Astrocyte of the hippocampus (primary cell): ENCODE measurements at regions not wholly inside any gene's neighbourhood (a gene's known extent, or its start where the extent isn't known, plus 50 kb on each side); places are given as distances from the start of the nearest gene placed in this dataset.

ENCODE experiments used
- DNase-seq: peaks from one replicate; pipeline ENCODE4 v3.0.0; 2011; ENCODE audit warnings: low read depth, low spot score

DNA sequence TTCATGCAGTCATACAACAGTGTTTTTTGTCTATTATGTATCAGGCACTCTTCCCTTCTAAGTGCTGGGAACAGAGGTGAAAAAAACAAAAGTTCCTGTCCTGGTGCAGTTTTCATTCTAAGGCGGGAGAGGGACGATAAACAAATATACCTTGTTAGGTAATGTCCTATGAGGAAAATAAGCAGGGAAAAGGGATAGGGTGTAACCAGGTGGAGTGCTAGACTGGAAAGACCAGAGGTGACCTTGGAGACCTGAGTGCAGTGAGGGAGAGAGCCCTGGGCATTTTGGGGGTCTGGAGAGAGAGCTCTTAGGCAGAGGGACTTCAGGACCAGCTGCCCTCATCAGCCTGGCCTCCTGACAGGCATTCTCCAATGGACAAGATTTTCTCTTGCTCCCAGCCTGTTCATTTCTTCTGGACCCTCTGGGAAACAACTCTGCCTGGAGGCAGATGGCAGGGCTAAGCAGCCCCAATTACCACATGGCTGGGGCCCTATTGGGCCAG, 97.2 kb upstream of the TJP1 start:
- DNase-seq, result no peak

DNA sequence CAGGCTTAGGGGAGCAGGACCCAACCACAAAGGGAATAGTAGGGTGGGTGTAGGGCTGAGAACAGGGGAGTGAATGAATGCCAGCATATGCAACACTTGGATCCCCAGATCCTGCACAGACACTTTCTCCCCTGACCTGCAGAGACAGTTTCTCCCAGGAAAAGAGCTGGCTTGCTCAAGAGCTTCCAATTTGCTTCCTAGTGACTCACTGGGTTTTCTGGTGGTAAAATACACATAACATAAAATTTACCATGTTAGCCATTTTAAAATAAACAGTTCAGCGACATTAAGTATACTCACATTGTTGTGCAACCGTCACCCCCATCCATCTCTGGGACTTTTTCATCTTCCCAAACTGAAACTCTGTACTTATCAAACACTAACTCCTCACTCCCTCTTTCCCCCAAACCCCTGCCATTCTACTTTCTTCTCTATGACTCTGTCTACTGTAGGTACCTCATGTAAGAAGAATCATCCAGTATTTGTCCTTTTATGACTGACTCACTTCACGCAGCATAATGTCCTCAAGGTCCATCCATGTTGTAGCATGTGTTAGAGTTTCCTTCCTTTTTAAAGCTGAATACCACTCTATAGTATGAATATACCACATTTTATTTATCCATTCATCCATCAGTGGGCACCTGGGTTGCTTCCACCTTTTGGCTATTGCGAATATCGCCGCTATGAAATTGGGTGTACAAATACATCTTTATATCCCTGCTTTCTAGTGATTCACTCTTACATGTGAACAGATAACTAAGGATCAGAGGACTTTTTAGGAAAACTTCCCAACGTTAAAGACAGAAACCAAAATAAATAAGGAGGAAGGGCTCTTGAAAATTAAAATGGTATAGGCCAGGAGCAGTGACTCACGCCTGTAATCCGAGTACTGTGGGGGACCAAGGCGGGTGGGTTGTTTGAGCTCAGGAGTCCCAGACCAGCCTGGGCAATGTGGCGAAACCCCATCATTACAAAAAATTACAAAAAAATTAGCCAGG, 95.6 kb upstream of the TJP1 start:
- DNase-seq, result no peak

- DNase-seq, result no peak
These were observed 92.3 kb upstream of the TJP1 start for GRCh38 chr15:29914511-29914926.

GRCh38 chr15:29913528-29914135, 91.4 kb upstream of the TJP1 start:
- peak; percentile 44 for DNase-seq

- DNase-seq, result no peak
These were observed 89.4 kb upstream of the TJP1 start for GRCh38 chr15:29911705-29912104.

GRCh38 chr15:29910068-29910467, 87.8 kb upstream of the TJP1 start:
- no peak for DNase-seq

DNA sequence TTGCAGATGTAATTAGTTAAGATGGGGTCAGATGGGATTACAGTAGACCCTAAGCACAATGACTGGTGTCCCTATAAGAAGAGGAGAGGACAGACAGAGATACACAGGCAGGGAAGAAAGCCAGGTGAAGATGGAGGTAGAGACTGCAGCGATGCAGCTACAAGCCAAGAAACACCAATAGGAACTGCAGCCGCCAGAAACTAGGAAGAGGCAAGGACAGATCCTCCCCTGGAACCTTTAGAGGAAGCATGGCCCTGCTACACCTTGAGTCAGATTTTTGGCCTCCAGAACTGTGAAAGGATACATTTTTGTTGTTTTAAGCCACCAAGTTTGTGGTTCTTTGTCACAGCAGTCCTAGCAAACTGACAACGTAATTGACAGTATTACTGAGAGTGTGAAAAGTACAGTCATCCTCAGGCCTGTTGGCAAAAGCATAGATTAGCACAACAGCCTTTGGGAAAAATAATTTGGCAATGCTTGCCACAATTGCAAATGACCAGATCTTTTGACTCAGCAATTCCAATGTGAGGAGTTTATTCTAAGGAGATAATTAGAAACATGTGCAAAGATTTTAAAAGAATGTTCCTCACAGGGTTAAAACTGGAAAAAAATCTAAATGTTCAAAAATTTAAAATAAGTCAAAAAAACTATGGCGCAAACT, 82.6 kb upstream of the TJP1 start:
- peak; percentile 31 for DNase-seq

DNA sequence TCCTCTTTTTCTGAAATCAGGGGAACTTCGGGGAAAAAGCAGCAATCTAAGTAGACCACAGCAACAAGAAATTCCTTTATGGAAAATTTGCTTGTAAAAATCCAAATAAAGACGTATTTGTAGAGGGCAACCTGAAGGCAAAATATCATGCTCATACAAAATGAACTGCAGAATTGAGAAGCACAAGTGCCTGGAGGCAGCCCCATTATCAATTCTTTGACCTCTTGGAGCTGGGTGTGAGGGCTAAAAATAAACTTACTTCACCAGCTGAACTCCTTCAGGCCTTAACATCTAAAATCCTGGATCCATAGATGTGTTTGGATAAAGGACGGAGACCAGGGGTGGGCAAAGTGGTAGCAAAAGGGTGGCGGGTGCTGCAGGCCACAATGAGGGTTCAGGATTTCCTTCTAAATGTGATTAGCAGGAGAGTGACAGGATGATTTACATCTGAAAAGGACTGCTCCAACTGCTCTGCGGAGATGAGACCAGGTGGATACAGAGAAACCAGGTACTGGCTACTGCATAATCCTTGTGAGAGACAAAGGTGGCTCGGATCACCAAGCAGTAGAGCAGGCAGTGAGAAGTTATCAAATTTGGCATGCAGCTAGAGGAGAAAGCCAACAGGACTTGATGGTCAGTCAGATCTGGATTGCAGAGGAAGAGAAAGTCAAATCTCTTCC, 81.7 kb upstream of the TJP1 start:
- DNase-seq, result no peak

DNA sequence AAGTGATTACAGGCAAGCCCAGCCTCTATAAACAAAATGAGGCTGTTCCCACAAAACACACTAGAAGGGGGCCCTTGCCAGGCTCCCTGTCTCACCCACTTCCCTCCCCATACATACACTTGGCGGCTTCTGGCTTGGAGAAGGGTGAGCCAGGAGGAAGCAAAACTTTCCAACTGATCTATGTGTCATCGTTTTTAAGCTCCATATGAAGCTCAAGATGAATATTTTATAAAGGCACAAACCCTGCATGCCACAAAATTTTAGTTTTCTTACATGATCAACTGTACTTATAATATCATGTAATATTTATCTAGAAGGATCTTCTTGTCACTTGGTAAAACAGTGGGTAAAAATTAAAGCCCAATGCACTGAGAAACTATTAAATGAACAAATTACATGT, 80.8 kb upstream of the TJP1 start:
- no peak for DNase-seq

DNA sequence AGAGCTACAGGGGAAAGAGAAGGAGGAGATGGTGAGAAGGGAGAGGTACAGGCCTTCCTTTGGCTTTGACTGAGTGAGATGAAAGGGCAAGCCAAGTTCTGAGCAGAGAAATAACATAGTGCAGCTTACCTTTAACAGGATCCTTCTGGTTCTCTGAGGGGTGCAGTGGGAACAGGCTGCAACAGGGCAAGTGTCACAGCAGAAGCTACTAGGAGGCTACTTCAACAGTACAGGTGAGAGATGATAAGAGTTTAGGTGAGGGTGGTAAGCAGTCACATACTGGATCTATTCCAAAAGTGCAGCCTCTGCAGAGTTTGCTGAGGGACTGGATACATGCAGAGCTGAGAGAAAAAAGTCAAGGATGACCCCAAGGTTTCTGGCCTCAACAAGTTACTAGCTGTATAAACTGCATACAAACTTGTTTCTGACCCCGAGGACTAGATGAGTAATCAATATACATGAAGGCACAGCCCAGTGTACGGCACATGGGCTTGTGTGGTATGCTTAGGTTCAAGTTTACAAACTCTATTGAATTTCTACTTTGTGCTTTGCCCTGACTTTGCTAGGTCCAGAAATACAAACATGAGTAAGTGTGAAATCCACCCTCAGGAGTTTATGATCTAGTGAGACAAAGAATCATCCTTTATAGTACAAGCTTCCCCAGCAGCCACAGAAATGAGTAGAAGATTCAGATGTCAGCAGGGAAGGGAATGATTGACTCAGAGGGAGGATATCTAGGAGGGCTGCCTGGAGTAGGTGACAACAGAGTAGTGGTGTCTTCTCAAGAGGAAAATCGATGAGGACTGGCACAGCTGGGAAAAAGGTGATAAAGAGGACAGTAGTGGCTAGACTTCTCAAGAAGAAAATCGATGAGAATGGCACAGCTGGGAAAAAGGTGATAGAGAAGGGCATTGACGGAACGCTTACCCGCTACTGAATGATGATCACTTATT, 78.2 kb upstream of the TJP1 start:
- no peak for DNase-seq

GRCh38 chr15:29896062-29896461, 73.8 kb upstream of the TJP1 start:
- no peak for DNase-seq

DNA sequence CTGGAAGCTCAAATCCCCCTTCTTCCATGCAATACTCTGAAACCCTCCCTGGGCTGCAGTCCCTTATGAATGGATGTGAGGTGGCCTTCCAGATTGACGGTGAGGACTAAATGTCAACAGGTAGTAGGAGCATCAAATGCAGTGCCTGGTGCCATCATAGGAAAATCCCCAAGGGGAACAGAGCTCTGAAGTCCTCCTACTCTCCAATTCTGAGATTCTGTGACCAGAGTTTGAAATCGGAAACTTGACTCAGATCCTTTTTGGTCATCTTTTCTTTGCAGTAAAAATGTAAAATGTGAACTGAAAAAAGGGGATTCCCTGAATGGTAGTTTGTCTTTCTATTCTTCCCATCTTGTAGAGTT, 68.8 kb upstream of the TJP1 start:
- no peak for DNase-seq

DNA sequence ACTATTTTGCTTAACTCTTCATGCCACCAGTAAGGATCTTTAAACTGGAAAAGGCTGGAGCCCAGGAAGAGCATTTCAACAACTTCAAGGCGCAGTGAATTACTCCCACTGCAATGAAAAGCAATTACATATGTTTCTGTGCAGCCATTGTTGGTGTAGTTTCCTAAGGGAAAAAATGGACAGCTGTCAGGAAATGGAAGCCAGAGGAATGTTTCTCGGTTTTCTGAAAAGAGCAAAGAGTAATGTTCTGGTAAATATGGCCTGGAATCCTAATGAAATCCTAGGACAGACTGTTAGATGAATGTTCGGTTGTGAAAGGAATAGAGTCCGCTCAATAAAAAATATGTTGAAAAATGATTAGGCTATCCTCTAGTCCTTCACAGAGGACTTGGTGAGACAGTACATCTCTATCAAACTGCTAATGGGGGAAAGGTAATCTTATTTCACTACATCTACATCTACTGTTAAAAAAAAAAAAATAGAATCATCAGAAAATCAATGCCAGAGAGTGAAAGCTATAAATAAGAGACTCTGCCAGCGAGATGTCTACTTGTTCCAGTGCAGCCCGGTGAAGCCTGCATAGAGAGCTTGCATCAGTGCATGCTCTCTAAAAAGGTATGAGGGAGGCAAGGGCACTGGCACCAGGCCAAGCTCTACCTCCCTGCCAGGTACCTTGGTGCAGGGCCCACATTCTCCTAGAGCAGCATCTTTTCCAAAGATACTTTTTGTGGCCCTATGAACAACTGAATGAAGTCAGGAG, 68.2 kb upstream of the TJP1 start:
- DNase-seq, result no peak

DNA sequence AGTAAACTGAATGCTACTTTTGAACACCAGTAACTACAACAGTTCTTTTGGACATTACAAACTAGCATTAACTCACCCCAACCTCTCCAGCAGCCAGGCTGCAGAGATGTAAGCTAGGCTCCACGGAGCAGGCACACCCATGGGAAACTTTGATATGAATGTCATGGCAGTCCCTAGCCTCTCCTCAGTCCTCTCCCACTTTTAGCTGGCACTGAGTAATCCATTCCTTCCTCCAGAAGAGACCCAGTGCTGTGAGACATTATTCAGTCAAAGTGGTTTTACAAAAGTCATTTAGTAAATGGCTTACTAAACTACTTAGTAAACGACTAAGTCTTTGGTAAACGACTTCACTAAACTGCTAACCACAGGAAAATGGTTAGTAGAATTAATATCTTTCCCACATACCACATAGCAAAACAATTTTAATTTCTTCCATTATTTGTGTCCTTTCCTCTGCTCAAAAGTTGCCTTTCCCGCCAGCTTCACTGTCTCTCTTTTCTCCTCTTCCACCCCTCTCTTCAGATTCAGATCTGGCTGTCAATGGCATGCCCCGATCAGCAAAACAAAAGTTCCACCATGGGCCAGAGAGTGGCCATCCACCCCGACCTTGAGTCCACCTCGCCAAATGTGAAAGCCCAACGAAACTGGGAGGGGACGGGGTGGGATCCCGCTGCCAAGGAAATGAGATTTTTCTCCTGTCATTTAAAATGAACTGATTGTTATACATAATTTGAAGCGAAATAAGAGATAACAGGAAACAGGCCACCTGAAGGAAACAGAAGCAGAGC, 67.5 kb upstream of the TJP1 start:
- DNase-seq, result no peak

DNA sequence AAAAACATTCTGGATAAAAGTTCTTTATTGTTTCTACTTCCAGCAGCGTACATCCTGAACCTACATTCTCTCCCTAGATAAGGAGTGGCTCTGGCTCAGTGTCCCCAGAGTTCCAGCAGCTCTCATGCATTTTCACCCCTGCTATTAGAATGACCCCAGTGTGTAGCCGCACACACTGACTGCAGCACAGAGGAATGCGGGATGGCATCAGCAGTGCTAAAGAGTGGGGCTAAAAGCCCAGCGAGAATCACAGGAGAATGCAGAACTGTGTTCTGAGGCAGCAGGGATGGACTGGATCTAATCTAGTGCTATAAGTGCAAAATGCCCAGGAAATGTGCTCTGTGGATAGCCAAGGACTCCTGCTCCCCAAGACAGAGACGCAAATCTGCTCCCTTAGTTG, 66.4 kb upstream of the TJP1 start:
- DNase-seq, result peak; percentile 80

GRCh38 chr15:29887721-29888120, 65.5 kb upstream of the TJP1 start:
- peak; percentile 34 for DNase-seq

DNA sequence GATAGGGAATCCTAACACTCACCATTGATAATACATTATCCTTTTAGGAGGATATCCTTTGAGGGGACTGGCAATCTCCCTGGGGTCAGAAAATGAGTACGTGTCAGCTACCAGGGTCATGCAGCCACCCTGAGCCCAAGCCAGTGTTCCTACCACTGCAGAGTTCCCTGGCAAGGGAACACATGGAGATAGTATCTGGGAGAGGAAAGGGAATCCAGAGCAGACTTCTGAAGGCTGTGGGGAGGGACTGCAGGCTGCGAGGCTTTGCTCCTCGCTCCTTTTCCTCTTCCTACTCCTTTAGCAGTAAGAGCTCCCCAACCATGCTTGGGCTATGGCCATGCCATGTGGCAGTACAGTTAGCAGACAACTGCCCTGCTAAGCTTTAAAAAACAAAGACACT, 62.9 kb upstream of the TJP1 start:
- DNase-seq, result no peak

- peak; percentile 33 for DNase-seq
These were observed 60.9 kb upstream of the TJP1 start for GRCh38 chr15:29883126-29883525.

DNA sequence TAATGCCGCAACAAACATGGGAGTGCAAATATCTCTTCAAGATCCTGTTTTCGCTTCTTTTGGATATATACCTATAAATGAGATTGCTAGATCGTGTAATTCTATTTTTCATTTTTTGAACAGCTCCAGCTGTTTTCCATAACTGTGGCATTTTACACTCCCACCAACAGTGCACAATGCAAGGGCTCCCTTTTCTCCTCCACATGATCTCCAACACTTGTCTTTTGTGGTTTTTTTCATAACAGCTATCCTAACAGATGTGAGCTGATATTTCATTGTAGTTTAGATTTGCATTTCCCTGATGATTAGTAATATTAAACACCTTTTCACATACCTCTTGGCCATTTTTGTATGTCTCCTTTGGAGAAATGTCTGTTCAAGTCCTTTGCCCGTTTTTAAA, 58.6 kb upstream of the TJP1 start:
- DNase-seq, result no peak
